GDM1 (cell line): ENCODE measurements at regions not wholly inside any gene's neighbourhood (a gene's known extent, or its start where the extent isn't known, plus 50 kb on each side); places are given as distances from the start of the nearest gene placed in this dataset.
"Not testable (repeated sequence)": the region's sequence is repeated elsewhere in the genome, so short reads cannot be mapped to it uniquely, and the experiment has no call there.

Source experiments
- DNase-seq: peaks from one replicate; lab custom pipeline; 2025; lab: John Stamatoyannopoulos, UW

GRCh38 chr10:108360187-108360586, 1195.7 kb upstream of the SORCS1 start:
- DNase-seq, result no peak

GRCh38 chr10:108358912-108359311, 1194.4 kb upstream of the SORCS1 start:
- no peak for DNase-seq

- no peak for DNase-seq
Observed at GRCh38 chr10:108352771-108353170, 1188.3 kb upstream of the SORCS1 start.

- no peak for DNase-seq
Observed at GRCh38 chr10:108348215-108348614, 1183.7 kb upstream of the SORCS1 start.

- DNase-seq, result no peak
Observed at GRCh38 chr10:108346066-108346465, 1181.6 kb upstream of the SORCS1 start.

- DNase-seq, result no peak
Observed at GRCh38 chr10:108338146-108338545, 1173.6 kb upstream of the SORCS1 start.

GRCh38 chr10:108336836-108337235, 1172.3 kb upstream of the SORCS1 start:
- no peak for DNase-seq

GRCh38 chr10:108327706-108328105, 1163.2 kb upstream of the SORCS1 start:
- DNase-seq, result no peak

- DNase-seq, result no peak
Observed at GRCh38 chr10:108323274-108323798, 1158.8 kb upstream of the SORCS1 start.

- DNase-seq, result no peak
Observed at GRCh38 chr10:108319434-108320222, 1155.1 kb upstream of the SORCS1 start.

- DNase-seq, result not testable (repeated sequence)
Observed at GRCh38 chr10:108315636-108316035, 1151.1 kb upstream of the SORCS1 start.

GRCh38 chr10:108307925-108308312, 1143.4 kb upstream of the SORCS1 start:
- no peak for DNase-seq

GRCh38 chr10:108307250-108307924, 1142.9 kb upstream of the SORCS1 start:
- DNase-seq, result no peak

GRCh38 chr10:108303149-108303548, 1138.6 kb upstream of the SORCS1 start:
- no peak for DNase-seq

GRCh38 chr10:108301002-108301401, 1136.5 kb upstream of the SORCS1 start:
- DNase-seq, result no peak

GRCh38 chr10:108290823-108291222, 1126.3 kb upstream of the SORCS1 start:
- no peak for DNase-seq

GRCh38 chr10:108275895-108276685, 1111.6 kb upstream of the SORCS1 start:
- DNase-seq, result no peak

- no peak for DNase-seq
Observed at GRCh38 chr10:108260383-108260906, 1095.9 kb upstream of the SORCS1 start.

- no peak for DNase-seq
Observed at GRCh38 chr10:108254089-108254488, 1089.6 kb upstream of the SORCS1 start.

GRCh38 chr10:108252771-108253170, 1088.3 kb upstream of the SORCS1 start:
- no peak for DNase-seq

- no peak for DNase-seq
Observed at GRCh38 chr10:108250936-108251620, 1086.6 kb upstream of the SORCS1 start.

GRCh38 chr10:108249940-108250339, 1085.4 kb upstream of the SORCS1 start:
- DNase-seq, result no peak
